SK-N-MC (cell line): ENCODE measurements at regions not wholly inside any gene's neighbourhood (a gene's known extent, or its start where the extent isn't known, plus 50 kb on each side); places are given as distances from the start of the nearest gene placed in this dataset.

Experiments
- EZH2 ChIP-seq: fragments of 200-600 bp; sonication (generic); IDR thresholded peaks from one replicate; pipeline ENCODE4 v1.6.1; 2017; ENCODE audit warnings: antibody characterized with exemption
- POLR2AphosphoS5 ChIP-seq: IDR thresholded peaks from 2 replicates; pipeline ENCODE4 v1.6.1; 2012; ENCODE audit warnings: mild to moderate bottlenecking, low read depth, low read length, borderline replicate concordance

DNA sequence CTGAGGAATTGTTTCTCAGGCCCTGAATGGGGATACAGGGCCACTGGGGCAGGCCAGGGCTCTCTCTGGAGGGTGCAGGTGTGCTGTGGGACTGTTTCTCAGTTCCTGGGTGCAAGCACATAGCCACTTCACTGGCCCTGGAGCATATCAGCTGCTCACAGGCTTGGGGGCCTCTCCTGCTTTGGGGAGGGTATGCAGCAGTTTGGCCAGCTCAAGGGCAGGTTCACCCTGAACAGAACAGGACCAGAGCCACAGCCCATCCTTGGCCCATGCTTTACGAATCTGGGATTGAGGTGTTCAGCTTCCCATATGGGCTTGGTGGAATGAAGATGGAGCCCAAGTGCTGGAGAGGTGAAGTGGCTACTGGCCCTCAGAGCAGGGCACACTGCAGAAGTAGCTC, 186.5 kb downstream of the FBXO8 start:
- no peak for TF ChIP-seq POLR2AphosphoS5
- no peak for TF ChIP-seq EZH2
